VCaP (cell line): ENCODE measurements at regions not wholly inside any gene's neighbourhood (a gene's known extent, or its start where the extent isn't known, plus 50 kb on each side); places are given as distances from the start of the nearest gene placed in this dataset.
"Not testable (repeated sequence)": the region's sequence is repeated elsewhere in the genome, so short reads cannot be mapped to it uniquely, and the experiment has no call there.

Experiments
- H3K27ac ChIP-seq: fragments of 450-650 bp; 2 replicates; pipeline ENCODE4 v1.5.1; 2017
- CTCF ChIP-seq: fragments of 450-650 bp; conservative IDR thresholded peaks from 2 replicates; pipeline ENCODE4 v1.5.1; 2017; ENCODE audit warnings: mild to moderate bottlenecking, moderate library complexity

DNA sequence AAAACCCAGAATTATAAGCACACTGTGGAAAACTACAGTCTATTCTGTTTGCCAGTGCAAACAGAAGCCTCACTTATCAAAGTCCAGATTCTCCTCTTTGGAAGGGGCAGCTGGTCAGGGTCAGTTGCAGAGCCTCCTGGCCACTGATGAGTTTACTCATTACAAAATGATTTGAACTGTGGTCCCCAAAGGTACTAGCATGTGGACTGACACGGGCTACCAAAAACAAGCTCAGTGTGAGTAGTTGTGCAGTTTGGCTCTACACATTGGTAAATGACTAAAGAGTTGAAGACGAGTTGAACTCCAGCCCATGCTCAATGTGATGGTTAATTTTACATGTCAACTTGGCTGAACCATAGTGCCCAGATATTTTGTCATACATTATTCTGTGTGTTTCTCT is 221.5 kb downstream of the ZIC4 start:
- no peak overlapping the region for H3K27ac ChIP-seq
- no peak for TF ChIP-seq CTCF

DNA sequence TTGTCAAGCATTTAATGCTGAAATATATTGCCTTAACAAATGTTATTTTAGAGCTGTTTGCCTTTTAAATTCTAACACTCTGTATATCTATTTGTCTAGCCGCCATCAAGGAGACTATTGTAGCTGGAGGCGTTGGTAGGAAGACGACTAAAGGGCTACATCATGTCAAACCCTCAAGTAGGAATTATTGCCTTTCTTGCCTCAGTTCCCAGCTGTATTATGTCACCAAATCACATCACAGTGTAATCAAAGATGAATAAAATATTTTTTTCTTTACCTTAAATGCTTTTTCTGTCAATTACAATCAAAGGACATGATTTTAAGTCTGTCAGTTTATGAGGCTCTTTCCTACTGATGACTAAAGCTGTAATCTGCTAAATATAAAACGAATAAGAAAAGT is 233.1 kb downstream of the ZIC4 start:
- no peak for TF ChIP-seq CTCF
- no peak overlapping the region for H3K27ac ChIP-seq

DNA sequence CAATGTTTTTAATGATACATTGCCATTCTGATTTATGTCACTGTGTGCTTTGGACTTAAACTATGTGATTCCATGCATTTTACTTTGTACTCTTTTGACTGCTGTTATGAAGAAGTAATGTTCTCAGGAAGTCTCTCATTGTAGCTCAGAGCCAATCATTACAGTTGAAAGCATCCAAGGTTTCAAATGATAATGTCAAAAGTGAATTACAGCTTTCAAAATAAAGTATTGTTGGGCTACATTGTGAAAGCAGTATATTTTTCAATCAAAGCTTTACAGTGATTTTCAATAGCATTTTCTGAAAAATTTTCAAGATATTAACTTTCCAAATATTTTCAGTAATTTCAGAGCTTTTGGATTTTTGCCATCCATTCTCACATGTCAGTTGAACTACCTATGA is 243.6 kb downstream of the ZIC4 start:
- no peak overlapping the region for H3K27ac ChIP-seq
- no peak for TF ChIP-seq CTCF

DNA sequence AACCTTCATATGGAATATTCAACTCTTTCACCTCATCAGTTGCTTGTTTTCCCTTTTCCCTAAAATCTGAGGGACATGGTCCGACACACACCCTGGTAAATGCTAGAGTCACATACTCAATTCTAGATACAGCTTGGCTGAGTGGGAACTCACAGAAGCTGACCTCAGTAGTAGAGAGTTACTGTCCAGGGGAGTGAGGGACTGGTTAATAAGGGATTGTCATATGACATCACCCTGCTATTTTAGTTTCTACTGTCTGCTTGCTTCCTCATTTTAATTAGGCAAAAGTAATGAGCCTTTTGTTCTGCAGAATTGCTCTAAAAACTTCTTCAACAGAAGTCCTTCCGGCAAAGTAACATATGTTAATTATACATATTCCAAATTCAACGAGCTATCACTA is 244.5 kb downstream of the ZIC4 start:
- no peak for TF ChIP-seq CTCF

DNA sequence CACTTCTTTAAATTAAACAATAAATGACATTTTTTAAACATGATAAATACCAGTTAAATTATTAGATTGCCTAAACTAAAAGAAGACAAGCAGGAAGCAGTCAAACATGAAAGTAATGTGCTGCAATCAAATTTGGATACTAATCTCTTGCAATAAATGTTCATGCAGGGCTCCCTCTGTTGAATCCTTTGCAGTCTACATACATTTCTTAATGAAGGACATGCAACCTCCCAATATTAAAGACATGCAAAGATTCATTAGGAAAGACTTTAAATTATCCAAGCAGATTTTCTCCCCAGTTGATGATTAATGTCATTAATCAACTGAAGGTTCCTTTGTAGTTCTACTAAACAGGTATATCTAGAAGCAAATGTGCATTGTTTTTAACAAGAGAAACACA is 245.4 kb downstream of the ZIC4 start:
- no peak overlapping the region for H3K27ac ChIP-seq

More for the DNA sequence above, 244.5 kb downstream of the ZIC4 start:
- H3K27ac ChIP-seq, result no peak overlapping the region

GRCh38 chr3:147159141-147159540 is 247.2 kb downstream of the ZIC4 start:
- no peak overlapping the region for H3K27ac ChIP-seq
- TF ChIP-seq CTCF, result no peak

More for the DNA sequence above, 245.4 kb downstream of the ZIC4 start:
- TF ChIP-seq CTCF, result no peak

DNA sequence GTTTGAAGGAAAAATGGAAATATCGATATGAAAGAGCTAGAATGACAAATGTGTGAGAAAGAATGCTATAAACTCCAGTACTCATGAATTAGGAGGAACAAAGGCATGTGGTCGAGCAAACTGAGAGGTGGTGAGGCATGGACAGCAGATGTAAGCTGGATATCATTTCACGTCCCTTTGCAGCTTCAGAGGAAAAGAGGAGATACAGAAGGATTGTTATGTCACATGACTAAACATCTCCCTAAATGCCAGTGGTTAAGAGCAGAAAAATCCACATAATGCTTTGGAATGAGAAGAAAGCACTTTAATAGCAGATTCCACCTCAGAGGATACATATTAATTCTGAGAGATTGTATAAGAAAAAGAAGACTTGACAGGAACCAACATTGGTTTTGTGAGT is 248.7 kb downstream of the ZIC4 start:
- no peak for TF ChIP-seq CTCF
- H3K27ac ChIP-seq, result no peak overlapping the region

DNA sequence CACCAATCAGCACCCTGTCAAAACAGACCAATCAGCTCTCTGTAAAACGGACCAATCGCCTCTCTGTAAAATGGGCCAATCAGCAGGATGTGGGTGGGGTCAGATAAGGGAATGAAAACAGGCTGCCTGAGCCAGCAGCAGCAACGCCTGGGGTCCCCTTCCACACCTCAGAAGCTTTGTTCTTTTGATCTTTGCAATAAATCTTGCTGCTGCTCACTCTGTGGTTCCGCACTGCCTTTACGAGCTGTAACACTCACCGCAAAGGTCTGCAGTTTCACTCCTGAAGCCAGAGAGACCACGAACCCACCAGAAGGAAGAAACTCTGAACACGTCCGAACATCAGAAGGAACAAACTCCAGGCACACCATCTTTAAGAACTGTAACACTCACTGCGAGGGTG is 251.4 kb downstream of the ZIC4 start:
- not testable (repeated sequence) for H3K27ac ChIP-seq
